ENCODE measurements at regions not wholly inside any gene's neighbourhood (a gene's known extent, or its start where the extent isn't known, plus 50 kb on each side); places are given as distances from the start of the nearest gene placed in this dataset.

DNA sequence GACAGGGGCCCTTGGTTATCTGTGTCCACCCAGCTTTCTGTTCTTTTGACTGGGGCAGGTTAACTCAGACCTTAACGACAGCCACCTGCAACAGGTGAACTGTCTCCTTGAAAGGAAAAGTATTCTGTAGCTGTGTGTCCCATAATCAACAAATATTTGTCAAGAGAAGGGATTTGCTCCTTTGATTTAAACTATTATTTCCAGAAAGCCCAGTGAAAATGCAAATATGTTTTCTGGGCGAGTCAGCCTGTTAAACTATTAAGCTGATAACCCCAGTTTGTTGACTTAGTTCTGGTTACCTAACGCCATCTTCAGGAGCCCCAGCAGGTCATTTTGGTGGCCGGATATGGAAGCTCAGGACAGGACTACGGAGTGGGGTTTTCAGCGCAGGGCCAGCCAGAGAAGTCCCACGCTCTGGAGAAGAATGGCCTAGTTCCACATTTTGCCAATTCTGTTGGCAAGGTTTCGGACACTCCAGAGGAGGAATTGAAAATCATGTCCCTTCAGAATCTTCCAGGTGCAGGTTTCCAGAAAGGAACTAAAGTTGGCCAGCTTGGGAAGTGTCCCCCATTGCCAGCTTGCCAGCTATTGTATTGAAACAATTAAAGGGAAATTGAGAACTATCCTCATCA is 54.5 kb downstream of the ADRA2A start:
- Histone ChIP-seq H4K20me1 (ENCODE audit: control insufficient read depth, insufficient read depth) (no peaks in the 10 kb centered on the region), H3K4me2 (ENCODE audit: control insufficient read depth, insufficient read depth) (no peak overlapping the region), H3K36me3 (ENCODE audit: control insufficient read depth in 2 of 2, insufficient read depth in 2 of 2, low read length in 1 of 2) (no peaks in the 10 kb centered on the region), H3K79me2 (ENCODE audit: control insufficient read depth, insufficient read depth, low read length) (no peaks in the 10 kb centered on the region), H3K27ac (ENCODE audit: control insufficient read depth, insufficient read depth) (no peak overlapping the region), H3K4me3 (no peak overlapping the region), H3K27me3 (replicated peaks in 1 of 2; ENCODE audit: control insufficient read depth in 2 of 2, insufficient read depth in 2 of 2, low read length in 1 of 2) (no peaks in the 10 kb centered on the region; a peak in 1 of 4 replicates), H3K9me3 (replicated peaks; ENCODE audit: control insufficient read depth, insufficient read depth, low read length) (no peaks in the 10 kb centered on the region), H2AFZ (ENCODE audit: control insufficient read depth, low read depth, low read length) (no peak overlapping the region), H3K9ac (ENCODE audit: control insufficient read depth, insufficient read depth, low read length) (no peak overlapping the region), H3K4me1 (ENCODE audit: control insufficient read depth, insufficient read depth, low read length) (no peaks in the 10 kb centered on the region)
- DNase-seq (ENCODE audit: low read depth, low spot score) (no peak), FAIRE-seq (no peak), ATAC-seq (no peak)
- ChIA-PET POLR2A (no interaction called here), RAD21 (ENCODE audit: unreplicated experiment) (no interaction called here), SMC1A (ENCODE audit: uncharacterized antibody, unreplicated experiment) (interaction anchor here (0.6 to 1.8 kb wide), 7 partner anchors 9 to 1494 kb away, joined by 3 to 5 read pairs (median 3); no protein-coding TSS in a partner anchor), CTCF (interaction anchor here (1.5 kb wide), 1 partner anchor 328 kb away, joined by 5 read pairs; no protein-coding TSS in a partner anchor)
- intact Hi-C loops (cut with micrococcal nuclease; ENCODE audit: unreplicated experiment) (no loop called here), in situ Hi-C loops (cut with MboI) (no loop called here)
- BruUV-seq (replicated peaks), result no TSS peak
- no peak for TF ChIP-seq CHD2 (IDR thresholded peaks at IDR 0.05; ENCODE audit: borderline replicate concordance, low read depth, low read length)
- 45% methylated on average over 8 of the region's 8 CpGs for WGBS (ENCODE audit: insufficient coverage, insufficient replicate concordance, low lambda C conversion rate, missing lambda C conversion rate)

DNA sequence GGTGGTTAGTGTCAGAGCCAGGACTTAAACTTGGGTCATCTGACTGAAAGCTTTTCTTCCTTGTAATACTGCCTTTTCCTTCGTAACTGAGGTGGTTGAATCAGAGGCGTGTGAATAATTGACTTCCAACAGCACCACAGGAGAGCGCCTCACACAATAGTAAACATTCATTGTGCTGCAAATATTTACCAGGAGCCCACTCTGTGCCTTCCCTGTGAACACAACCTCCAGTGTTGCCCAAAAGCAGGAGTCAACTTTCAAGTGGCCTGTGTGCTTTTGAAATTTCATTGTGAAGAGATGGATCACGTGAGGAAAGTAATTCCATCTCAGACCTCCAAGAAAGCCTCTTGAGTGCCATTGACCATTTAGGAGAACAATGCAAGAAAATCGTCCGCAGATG is 60.2 kb downstream of the ADRA2A start:
- no peak for ATAC-seq
- H3K4me2 ChIP-seq (ENCODE audit: control insufficient read depth, insufficient read depth), result no peak overlapping the region
- in situ Hi-C loops (cut with MboI) (no loop called here), intact Hi-C loops (cut with micrococcal nuclease; ENCODE audit: unreplicated experiment) (no loop called here)
- SMC1A ChIA-PET (ENCODE audit: uncharacterized antibody, unreplicated experiment), result interaction anchor here (0.7 kb wide), 1 partner anchor 11 kb away, joined by 3 read pairs; no protein-coding TSS in a partner anchor
- no peaks in the 10 kb centered on the region for H4K20me1 ChIP-seq (ENCODE audit: control insufficient read depth, insufficient read depth)
- no peak for DNase-seq (ENCODE audit: low read depth, low spot score)
- no peak for FAIRE-seq
- POLR2A ChIA-PET, result no interaction called here
- RAD21 ChIA-PET (ENCODE audit: unreplicated experiment), result no interaction called here
- BruUV-seq (replicated peaks), result no TSS peak
- TF ChIP-seq EED (IDR thresholded peaks at IDR 0.05; ENCODE audit: low read depth), result no peak
- no peak for TF ChIP-seq CBX3 (IDR thresholded peaks at IDR 0.05; ENCODE audit: borderline replicate concordance, low read depth)
- TF ChIP-seq RBBP5 (conservative IDR thresholded peaks at IDR 0.05), result no peak
- no peak for TF ChIP-seq SPI1 (IDR thresholded peaks at IDR 0.05; ENCODE audit: borderline replicate concordance, insufficient read depth, low read depth, low read length)
- no peak for TF ChIP-seq TCF3 (IDR thresholded peaks at IDR 0.05; ENCODE audit: borderline replicate concordance, insufficient read depth, low read depth, low read length)
- no peak for TF ChIP-seq BMI1 (IDR thresholded peaks at IDR 0.05; ENCODE audit: borderline replicate concordance)
- no peak for TF ChIP-seq GATAD2B (conservative IDR thresholded peaks at IDR 0.05; ENCODE audit: low read depth)
- H3K9me3 ChIP-seq (replicated peaks; ENCODE audit: control insufficient read depth, insufficient read depth, low read length), result no peaks in the 10 kb centered on the region
- CTCF ChIA-PET, result no interaction called here
- WGBS (ENCODE audit: insufficient coverage, insufficient replicate concordance, low lambda C conversion rate, missing lambda C conversion rate), result 17% methylated on average over 6 of the region's 6 CpGs
- H3K4me3 ChIP-seq, result no peak overlapping the region
- no peaks in the 10 kb centered on the region for H3K79me2 ChIP-seq (ENCODE audit: control insufficient read depth, insufficient read depth, low read length)
- no peaks in the 10 kb centered on the region; a peak in 2 of 4 replicates for H3K27me3 ChIP-seq (replicated peaks in 1 of 2; ENCODE audit: control insufficient read depth in 2 of 2, insufficient read depth in 2 of 2, low read length in 1 of 2)
- no peak overlapping the region for H2AFZ ChIP-seq (ENCODE audit: control insufficient read depth, low read depth, low read length)
- H3K27ac ChIP-seq (ENCODE audit: control insufficient read depth, insufficient read depth), result no peak overlapping the region
- no peak overlapping the region for H3K9ac ChIP-seq (ENCODE audit: control insufficient read depth, insufficient read depth, low read length)
- no peaks in the 10 kb centered on the region for H3K4me1 ChIP-seq (ENCODE audit: control insufficient read depth, insufficient read depth, low read length)
- no peaks in the 10 kb centered on the region for H3K36me3 ChIP-seq (ENCODE audit: control insufficient read depth in 2 of 2, insufficient read depth in 2 of 2, low read length in 1 of 2)
